ENCODE measurements at regions not wholly inside any gene's neighbourhood (a gene's known extent, or its start where the extent isn't known, plus 50 kb on each side); places are given as distances from the start of the nearest gene placed in this dataset.
"Not testable (repeated sequence)": the region's sequence is repeated elsewhere in the genome, so short reads cannot be mapped to it uniquely, and the experiment has no call there.

GRCh38 chr3:22714749-22715148 is 488.4 kb upstream of the UBE2E2 start:
- no peak for ATAC-seq (replicated peaks in 1 of 2)
- H3K36me3 Mint-ChIP-seq (ENCODE audit: insufficient read depth in 2 of 2) = no peaks in the 10 kb centered on the region
- DNase-seq = no peak
- H3K9me3 Mint-ChIP-seq = peaks cover 7 to 12% of the 10 kb centered on the region in 2 donors
- H3K4me3 Mint-ChIP-seq = no peak overlapping the region
- H3K4me1 Mint-ChIP-seq (ENCODE audit: low read depth) = no peaks in the 10 kb centered on the region
- no peaks in the 10 kb centered on the region for H3K27me3 Mint-ChIP-seq (ENCODE audit: low read depth)
- no peak overlapping the region for H3K27ac Mint-ChIP-seq

DNA sequence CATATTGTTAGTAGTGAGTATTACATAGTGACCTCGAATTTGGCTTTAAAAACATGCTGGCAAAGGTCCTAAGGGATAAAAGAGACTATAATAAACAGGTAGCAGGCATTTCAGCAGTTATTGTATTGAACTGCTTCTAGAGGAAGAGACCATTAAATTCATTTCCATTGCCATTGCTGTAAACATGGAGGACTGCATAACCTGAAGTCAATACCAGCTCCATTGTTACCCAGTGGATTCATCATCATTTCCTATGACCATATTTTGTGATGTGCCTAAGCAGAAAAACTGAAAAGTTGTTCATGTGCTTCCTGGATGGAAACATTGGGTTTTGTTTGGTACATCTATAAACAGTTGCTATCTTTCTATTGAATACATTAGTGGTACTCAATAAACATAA is 482.5 kb upstream of the UBE2E2 start:
- peaks cover 0 to 6% of the 10 kb centered on the region in 2 donors for H3K9me3 Mint-ChIP-seq
- H3K36me3 Mint-ChIP-seq (ENCODE audit: insufficient read depth in 2 of 2) = no peaks in the 10 kb centered on the region
- H3K4me3 Mint-ChIP-seq = no peak overlapping the region
- ATAC-seq (replicated peaks in 1 of 2) (no peak), DNase-seq (no peak)
- H3K4me1 Mint-ChIP-seq (ENCODE audit: low read depth) = no peaks in the 10 kb centered on the region
- no peaks in the 10 kb centered on the region for H3K27me3 Mint-ChIP-seq (ENCODE audit: low read depth)
- no peak overlapping the region for H3K27ac Mint-ChIP-seq

DNA sequence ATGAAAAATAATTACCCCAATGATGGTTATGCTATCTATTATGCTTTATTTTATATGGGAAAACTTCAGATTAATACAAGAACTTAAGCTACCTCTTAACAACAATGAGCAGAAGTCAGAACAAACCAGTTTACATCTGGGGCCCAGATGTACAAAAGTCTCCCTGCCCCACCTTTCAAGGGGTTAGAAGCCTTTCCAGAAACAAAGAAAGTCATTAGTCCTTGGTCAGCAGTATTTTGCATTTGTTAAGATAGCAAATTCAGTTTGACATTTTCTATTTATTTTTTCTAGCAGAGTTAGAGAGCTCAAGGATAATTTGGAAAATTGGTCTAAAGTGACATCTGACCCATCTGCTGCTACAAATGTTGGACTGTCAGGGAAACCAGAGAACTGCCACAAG is 478.7 kb upstream of the UBE2E2 start:
- no peak overlapping the region for H3K27ac Mint-ChIP-seq
- ATAC-seq (replicated peaks in 1 of 2) (no peak), DNase-seq (no peak)
- no peak overlapping the region for H3K4me3 Mint-ChIP-seq
- H3K36me3 Mint-ChIP-seq (ENCODE audit: insufficient read depth in 2 of 2) = peaks cover 0 to 1% of the 10 kb centered on the region in 2 donors
- H3K27me3 Mint-ChIP-seq (ENCODE audit: low read depth) = no peaks in the 10 kb centered on the region
- H3K4me1 Mint-ChIP-seq (ENCODE audit: low read depth) = no peaks in the 10 kb centered on the region
- H3K9me3 Mint-ChIP-seq = peaks cover 0 to 4% of the 10 kb centered on the region in 2 donors

DNA sequence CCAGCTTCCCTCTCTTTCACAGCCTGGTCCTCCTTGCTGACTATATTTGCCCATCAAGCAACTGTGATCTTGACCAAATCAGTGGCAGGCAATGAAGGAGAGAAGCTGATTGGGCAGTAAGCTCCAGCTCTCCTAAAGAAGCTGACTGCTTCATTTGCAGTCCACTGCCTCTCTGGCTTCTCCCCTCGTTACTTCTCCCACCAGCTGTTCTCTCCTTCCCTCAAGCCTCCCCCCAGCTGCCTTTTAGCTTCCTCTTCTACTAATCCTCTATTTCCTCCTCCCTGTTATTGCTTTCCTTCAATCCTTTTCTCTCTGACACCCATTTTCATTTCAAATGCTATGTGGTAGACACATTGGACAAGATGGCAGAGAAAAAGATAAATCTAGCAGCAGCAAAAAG is 474.7 kb upstream of the UBE2E2 start:
- DNase-seq (no peak), ATAC-seq (replicated peaks in 1 of 2) (no peak)
- Mint-ChIP-seq H3K4me3 (no peak overlapping the region), H3K36me3 (ENCODE audit: insufficient read depth in 2 of 2) (peaks cover 0 to 1% of the 10 kb centered on the region in 2 donors), H3K4me1 (ENCODE audit: low read depth) (no peaks in the 10 kb centered on the region), H3K27ac (no peak overlapping the region), H3K9me3 (peaks cover 2 to 9% of the 10 kb centered on the region in 2 donors), H3K27me3 (ENCODE audit: low read depth) (no peaks in the 10 kb centered on the region)

DNA sequence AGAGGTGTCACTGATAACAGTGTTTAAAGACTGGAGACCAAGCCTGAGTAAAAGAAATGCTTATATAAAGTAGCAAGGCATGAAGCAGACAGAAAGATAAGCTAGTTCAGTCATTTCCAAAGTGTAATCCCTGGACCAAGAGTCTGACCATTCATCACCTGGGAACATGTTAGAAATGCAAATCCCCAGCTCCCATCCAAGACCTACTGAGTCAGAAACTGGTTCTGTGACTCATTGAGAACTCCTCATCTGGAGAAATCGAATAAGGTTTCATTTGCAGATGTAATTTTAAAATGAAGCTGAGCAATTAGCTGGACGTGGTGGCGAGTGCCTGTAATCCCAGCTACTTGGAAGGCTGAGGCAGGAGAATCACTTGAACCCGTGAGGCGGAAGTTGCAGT is 473.9 kb upstream of the UBE2E2 start:
- Mint-ChIP-seq H3K9me3 (peaks cover 2 to 9% of the 10 kb centered on the region in 2 donors), H3K27me3 (ENCODE audit: low read depth) (no peaks in the 10 kb centered on the region), H3K4me3 (no peak overlapping the region), H3K27ac (no peak overlapping the region), H3K36me3 (ENCODE audit: insufficient read depth in 2 of 2) (peaks cover 0 to 1% of the 10 kb centered on the region in 2 donors), H3K4me1 (ENCODE audit: low read depth) (no peaks in the 10 kb centered on the region)
- no peak for DNase-seq
- no peak for ATAC-seq (replicated peaks in 1 of 2)

DNA sequence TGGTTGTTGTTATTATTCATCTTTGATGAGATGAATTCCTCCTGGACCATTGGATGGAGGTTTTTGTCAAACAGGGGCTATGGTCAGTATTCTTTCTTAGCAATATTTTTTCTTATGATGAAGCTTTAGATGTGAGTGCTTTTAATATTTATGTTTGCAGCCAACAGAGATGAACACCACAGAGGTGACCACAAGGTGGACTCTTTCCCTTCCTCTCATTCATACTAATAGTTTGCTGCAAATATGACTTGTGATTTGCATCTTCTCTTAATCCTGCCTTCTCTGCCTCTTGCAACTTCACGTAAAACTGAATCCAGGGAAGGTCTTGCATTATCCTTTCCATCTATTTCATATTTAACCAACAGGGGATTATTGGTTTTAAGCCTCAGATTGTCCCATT is 473.1 kb upstream of the UBE2E2 start:
- Mint-ChIP-seq H3K27ac (no peak overlapping the region), H3K9me3 (peaks cover 2 to 9% of the 10 kb centered on the region in 2 donors), H3K4me1 (ENCODE audit: low read depth) (no peaks in the 10 kb centered on the region), H3K36me3 (ENCODE audit: insufficient read depth in 2 of 2) (peaks cover 0 to 1% of the 10 kb centered on the region in 2 donors), H3K4me3 (no peak overlapping the region), H3K27me3 (ENCODE audit: low read depth) (no peaks in the 10 kb centered on the region)
- no peak for DNase-seq
- ATAC-seq (replicated peaks in 1 of 2) = no peak

DNA sequence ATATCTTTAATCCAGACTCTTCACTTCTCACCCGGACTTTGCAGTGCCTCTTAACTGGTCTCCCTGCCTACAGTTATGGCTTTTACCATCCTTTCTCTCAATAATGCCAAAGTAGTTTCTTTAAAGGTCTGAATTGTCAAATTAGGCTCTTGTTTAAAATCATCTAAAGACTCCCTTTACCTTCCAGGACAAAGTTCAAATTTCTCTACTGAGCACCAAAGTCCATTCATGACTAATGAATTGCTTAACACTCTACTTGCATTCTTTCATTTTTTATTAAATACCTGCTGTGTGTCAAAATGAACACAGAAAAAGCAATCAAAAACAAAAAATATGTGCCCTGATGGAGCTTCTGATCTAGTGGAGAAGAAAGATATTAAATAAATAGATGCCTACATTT is 472.4 kb upstream of the UBE2E2 start:
- Mint-ChIP-seq H3K27ac (no peak overlapping the region), H3K9me3 (peaks cover 3 to 9% of the 10 kb centered on the region in 2 donors), H3K4me1 (ENCODE audit: low read depth) (no peaks in the 10 kb centered on the region), H3K4me3 (no peak overlapping the region), H3K36me3 (ENCODE audit: insufficient read depth in 2 of 2) (peaks cover 0 to 1% of the 10 kb centered on the region in 2 donors), H3K27me3 (ENCODE audit: low read depth) (no peaks in the 10 kb centered on the region)
- ATAC-seq (replicated peaks in 1 of 2) (no peak), DNase-seq (no peak)

DNA sequence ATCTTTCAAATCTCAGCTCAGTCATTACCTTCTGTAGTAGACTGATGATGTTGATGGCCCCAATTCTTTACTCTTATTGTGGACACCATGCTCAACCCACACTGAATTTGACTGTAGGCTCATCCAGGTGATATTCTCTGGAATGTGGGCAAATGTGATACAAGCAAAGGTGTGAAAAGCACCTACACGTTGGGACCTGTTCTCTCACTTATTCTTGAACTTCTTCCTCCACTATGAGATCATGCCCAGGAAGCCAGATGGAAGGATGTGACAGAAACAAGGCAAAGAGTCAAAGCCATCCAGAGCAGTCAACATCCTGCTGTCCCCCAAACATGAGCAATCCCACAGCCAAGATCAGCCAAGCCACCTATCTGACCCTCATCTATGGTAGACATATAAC is 471.2 kb upstream of the UBE2E2 start:
- Mint-ChIP-seq H3K27ac (no peak overlapping the region), H3K27me3 (ENCODE audit: low read depth) (no peaks in the 10 kb centered on the region), H3K9me3 (peaks cover 5 to 9% of the 10 kb centered on the region in 2 donors), H3K36me3 (ENCODE audit: insufficient read depth in 2 of 2) (peaks cover 0 to 1% of the 10 kb centered on the region in 2 donors), H3K4me1 (ENCODE audit: low read depth) (no peaks in the 10 kb centered on the region), H3K4me3 (no peak overlapping the region)
- DNase-seq (no peak), ATAC-seq (replicated peaks in 1 of 2) (no peak)

GRCh38 chr3:22732641-22733040 is 470.5 kb upstream of the UBE2E2 start:
- Mint-ChIP-seq H3K4me1 (ENCODE audit: low read depth) (no peaks in the 10 kb centered on the region), H3K9me3 (peaks cover 5 to 9% of the 10 kb centered on the region in 2 donors), H3K27me3 (ENCODE audit: low read depth) (no peaks in the 10 kb centered on the region), H3K4me3 (no peak overlapping the region), H3K36me3 (ENCODE audit: insufficient read depth in 2 of 2) (peaks cover 0 to 1% of the 10 kb centered on the region in 2 donors), H3K27ac (no peak overlapping the region)
- no peak for DNase-seq
- no peak for ATAC-seq (replicated peaks in 1 of 2)

GRCh38 chr3:22734207-22734606 is 468.9 kb upstream of the UBE2E2 start:
- Mint-ChIP-seq H3K27me3 (ENCODE audit: low read depth) (no peaks in the 10 kb centered on the region), H3K4me3 (no peak overlapping the region), H3K27ac (no peak overlapping the region), H3K36me3 (ENCODE audit: insufficient read depth in 2 of 2) (no peaks in the 10 kb centered on the region), H3K4me1 (ENCODE audit: low read depth) (no peaks in the 10 kb centered on the region), H3K9me3 (peaks cover 3 to 9% of the 10 kb centered on the region in 2 donors)
- ATAC-seq (replicated peaks in 1 of 2) (no peak), DNase-seq (no peak)

DNA sequence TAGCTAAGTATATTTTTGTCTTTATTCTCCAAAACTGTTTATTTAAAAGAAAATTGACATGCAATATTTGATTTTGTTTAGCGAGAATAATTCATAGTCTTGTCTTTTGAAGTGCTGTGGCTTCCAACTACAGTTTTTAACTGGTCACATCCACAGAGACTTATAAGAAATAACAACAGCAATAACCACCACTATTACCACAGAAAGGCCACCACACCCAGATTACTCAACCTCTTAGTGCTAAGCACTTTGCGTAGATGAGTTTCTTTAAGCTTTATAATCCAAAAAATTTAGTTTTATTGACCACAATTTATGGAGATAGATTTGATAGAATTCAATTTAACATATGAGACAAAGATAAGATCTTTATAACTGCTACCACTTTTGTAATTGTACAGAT is 468.4 kb upstream of the UBE2E2 start:
- H3K36me3 Mint-ChIP-seq (ENCODE audit: insufficient read depth in 2 of 2) = no peaks in the 10 kb centered on the region
- H3K27ac Mint-ChIP-seq = no peak overlapping the region
- H3K9me3 Mint-ChIP-seq = peaks cover 3 to 9% of the 10 kb centered on the region in 2 donors
- no peak overlapping the region for H3K4me3 Mint-ChIP-seq
- no peaks in the 10 kb centered on the region for H3K4me1 Mint-ChIP-seq (ENCODE audit: low read depth)
- no peaks in the 10 kb centered on the region for H3K27me3 Mint-ChIP-seq (ENCODE audit: low read depth)
- DNase-seq (no peak), ATAC-seq (replicated peaks in 1 of 2) (no peak)

DNA sequence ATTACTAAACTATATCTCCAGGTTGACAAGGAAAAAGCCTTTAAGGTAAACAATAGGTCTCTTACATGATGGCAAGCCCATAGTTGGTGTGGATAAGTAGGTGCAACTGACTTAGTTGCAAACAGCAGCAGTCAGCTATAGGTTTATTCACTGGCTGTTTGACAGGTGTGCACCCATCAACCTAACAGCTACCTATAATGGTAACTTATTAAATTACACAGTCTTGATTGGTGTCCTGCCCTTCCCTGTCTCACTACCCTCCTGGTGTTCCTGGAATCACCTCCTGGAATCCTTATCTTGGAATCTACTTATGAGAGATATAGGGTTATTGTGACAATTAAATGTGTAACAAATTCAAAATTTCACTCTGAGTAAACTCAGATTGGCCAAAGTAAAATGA is 467.8 kb upstream of the UBE2E2 start:
- no peak overlapping the region for H3K27ac Mint-ChIP-seq
- DNase-seq (no peak), ATAC-seq (replicated peaks in 1 of 2) (no peak)
- peaks cover 3 to 9% of the 10 kb centered on the region in 2 donors for H3K9me3 Mint-ChIP-seq
- H3K27me3 Mint-ChIP-seq (ENCODE audit: low read depth) = no peaks in the 10 kb centered on the region
- H3K36me3 Mint-ChIP-seq (ENCODE audit: insufficient read depth in 2 of 2) = no peaks in the 10 kb centered on the region
- H3K4me3 Mint-ChIP-seq = no peak overlapping the region
- H3K4me1 Mint-ChIP-seq (ENCODE audit: low read depth) = no peaks in the 10 kb centered on the region

- H3K9me3 Mint-ChIP-seq; H3K36me3 Mint-ChIP-seq (ENCODE audit: insufficient read depth in 2 of 2); ATAC-seq (replicated peaks in 1 of 2); DNase-seq; H3K27ac Mint-ChIP-seq; H3K27me3 Mint-ChIP-seq (ENCODE audit: low read depth); H3K4me3 Mint-ChIP-seq; H3K4me1 Mint-ChIP-seq (ENCODE audit: low read depth): not testable (repeated sequence)
These were observed 459.7 kb upstream of the UBE2E2 start for GRCh38 chr3:22743386-22743785.

DNA sequence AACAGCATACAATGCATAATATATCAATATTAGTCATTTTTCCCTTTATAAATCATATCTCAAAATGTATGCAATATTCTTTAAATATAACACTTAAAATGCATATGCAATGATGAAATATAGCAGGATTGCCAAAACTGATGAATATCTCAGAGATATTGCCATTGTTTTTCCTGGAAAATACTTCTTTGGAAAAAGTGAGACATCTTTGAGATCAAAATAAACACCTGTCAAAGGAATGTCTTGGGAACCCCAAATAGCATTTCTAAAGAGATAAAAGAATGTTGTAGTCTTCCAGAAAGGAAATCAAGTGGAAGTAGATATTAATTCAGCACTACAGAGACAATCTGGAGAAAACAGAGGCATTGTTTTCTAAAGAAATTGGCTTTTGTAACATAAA is 457.8 kb upstream of the UBE2E2 start:
- no peak overlapping the region for H3K27ac Mint-ChIP-seq
- no peaks in the 10 kb centered on the region for H3K4me1 Mint-ChIP-seq (ENCODE audit: low read depth)
- ATAC-seq (replicated peaks in 1 of 2) (no peak), DNase-seq (no peak)
- H3K9me3 Mint-ChIP-seq = peaks cover 0 to 1% of the 10 kb centered on the region in 2 donors
- H3K4me3 Mint-ChIP-seq = no peak overlapping the region
- H3K36me3 Mint-ChIP-seq (ENCODE audit: insufficient read depth in 2 of 2) = peaks cover 0 to 1% of the 10 kb centered on the region in 2 donors
- H3K27me3 Mint-ChIP-seq (ENCODE audit: low read depth) = no peaks in the 10 kb centered on the region
